Ammon's horn (tissue), 1 donor: ENCODE measurements at regions not wholly inside any gene's neighbourhood (a gene's known extent, or its start where the extent isn't known, plus 50 kb on each side); places are given as distances from the start of the nearest gene placed in this dataset.

Experiments
- DNase-seq: peaks from one replicate; pipeline ENCODE4 v3.0.0-alpha.2; 2016; ENCODE audit warnings: low spot score

DNA sequence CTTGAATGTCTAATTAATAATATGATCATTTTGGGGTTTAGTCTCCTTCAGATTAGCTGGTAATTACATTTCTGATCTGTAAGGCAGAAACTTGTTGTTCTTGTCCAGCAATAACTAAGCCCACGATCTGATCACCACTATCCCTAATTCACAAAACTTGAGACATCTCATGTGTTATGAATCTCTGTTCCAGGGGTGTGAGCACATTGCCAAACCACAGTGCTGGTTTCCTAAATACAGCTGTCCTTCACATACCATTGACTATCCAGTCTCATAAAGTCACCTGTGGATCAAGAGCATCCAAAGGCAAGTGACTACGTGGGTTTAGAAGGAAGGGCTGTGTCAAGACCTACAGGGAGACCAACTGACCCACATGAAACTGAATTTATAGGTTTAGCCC lies 134.1 kb upstream of the PRLR start:
- DNase-seq, result no peak

DNA sequence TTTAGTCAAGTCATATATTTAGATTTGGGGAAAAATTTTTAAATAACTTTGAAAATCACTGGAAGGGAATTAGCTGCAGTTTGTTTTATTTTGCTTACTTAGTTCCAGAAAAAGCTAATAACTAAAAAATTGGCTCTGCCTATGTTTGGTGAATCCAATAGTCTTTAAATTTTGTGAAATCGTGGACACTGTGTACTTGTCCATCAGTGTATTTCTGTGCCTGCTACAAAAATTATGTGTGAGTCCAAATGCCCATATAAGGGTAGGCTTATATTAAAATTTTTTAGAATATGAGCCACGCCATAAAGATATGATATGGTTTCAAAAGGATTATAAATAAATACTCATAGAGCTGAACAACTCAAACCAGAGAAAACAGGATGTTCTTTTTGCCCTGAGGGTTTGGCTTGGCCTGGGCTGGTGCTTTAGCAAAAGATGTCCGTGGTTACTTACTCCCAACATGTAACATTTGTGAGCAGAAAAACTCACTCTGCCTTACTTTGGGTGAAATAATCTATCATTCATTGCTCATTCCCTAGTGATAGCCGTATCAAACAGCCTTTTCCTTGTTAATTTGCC lies 133.2 kb upstream of the PRLR start:
- DNase-seq, result no peak

DNA sequence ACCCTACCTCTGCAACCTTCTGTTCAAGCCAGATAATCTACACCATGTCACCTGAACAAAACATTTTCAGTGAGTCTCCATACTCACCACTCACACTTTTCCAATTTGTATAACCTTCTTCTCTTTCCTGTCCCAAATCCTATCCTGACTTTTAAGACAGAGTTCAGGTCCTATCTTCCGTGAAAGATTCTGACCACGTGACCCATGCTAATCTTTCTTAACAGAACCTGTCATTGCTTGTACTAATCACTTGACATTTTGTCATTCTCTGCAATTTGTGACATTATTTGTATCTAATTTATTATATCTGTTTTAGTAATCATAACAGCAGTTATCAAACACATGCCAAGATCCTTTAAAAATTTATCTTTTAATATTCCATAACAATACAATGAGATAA lies 132.5 kb upstream of the PRLR start:
- DNase-seq, result no peak

DNA sequence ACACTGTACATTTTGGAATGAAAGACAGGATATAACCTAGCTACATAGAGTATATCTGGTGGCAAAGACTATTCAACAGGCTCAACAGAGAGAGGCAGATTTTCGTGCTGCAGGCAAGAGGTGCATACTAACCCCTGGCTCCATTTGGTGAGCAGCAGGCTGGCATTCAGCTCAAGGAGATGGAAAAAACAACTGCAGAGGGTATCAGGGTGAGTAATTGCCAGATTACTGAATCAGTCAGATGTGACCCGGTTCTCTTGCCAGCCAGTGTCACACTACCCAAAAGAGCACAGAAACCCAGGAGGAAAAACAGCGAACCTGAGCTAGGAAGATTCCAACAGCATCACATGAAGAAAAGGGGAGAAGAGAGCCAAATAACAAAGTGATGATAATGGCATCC lies 130.4 kb upstream of the PRLR start:
- no peak for DNase-seq

DNA sequence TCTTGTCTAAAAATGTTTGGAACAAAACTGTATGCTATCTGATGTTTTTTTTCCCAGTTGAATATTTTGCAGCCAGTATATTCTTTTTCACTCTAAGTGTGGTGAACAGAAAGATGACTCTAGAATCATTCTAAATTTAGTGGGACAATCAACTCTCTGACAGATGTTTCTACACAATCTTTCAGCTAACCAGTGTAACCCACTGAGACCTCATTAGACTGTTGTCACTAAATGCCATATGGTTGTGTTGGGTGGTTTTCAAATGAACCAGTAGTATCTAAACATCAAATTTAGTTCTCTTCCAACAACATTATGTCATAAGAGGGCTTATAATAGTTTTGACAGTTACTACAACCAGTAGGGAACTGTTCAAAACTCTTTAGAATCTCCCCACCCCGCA lies 129.6 kb upstream of the PRLR start:
- no peak for DNase-seq

DNA sequence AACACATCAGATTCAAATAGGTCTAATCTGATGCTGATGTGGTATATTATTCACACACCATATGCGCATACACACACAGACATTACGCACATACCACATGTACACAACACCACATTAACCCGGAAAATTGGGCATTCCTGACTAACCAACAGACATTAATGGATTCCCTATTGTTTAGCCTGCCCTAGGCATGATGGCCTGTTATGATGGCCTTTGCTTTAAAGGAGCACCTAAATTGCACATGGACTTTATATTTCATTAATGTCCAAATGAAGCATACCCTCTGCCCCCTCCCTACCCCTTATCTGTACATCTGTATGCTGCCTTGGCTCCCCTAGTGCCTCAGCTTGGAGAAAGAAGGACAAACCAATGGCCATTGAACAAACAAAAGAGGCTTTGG lies 127.7 kb upstream of the PRLR start:
- DNase-seq, result no peak

DNA sequence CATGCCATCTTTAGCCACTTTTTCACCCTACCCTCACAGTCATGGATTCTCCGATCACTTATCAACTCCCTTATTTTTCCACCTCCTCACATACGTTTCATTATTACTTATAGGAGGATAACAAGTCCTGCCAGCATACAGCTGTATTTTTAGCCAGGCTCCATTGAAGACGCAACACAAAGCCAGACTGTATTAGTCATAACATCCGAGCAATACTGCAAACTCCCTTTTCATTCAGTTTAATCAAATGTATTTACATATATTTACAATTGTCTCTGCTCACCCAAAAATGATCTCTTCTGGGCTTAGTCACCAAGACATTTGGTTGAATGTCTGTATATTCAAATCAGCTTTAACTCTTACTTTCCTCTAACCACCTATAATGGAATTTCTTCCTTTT lies 126.4 kb upstream of the PRLR start:
- DNase-seq, result no peak

DNA sequence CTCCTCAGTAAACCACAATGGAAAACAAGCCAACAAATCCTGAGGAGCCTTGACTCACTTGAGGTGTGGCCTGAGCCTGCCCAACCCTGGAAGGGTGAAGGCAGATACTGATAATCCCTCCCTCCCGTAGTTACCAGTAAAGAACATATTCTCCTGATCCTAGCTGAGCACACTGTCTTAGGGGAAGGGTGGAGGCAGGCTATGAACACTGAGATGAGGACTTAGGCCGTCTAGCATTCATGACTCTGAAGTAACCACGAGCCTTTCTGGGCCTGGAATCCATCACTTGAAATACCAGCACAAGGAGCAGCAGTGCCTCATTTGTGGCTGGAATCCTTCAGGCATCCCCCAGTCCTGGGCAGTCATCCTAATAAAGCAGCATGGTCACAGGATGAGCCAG lies 124.5 kb upstream of the PRLR start:
- no peak for DNase-seq

DNA sequence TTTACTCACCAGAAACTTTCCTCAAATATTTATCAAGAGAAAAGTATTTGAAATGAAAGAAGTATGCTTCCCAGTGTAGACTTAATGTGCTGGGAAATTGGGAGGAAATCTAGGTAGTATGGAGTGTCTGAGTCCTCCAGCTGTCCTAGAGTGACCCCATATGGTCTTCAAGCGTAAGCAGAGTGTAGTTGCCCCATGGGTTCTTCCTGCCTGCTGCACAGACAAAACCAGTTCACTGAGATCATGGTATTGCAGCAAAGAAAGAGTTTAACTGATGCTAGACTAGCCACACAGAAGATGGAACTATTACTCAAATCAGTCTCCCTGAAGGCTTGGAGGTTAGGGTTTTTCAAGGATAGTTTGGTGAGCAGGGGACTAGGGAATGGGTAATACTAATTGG lies 114.9 kb upstream of the PRLR start:
- no peak for DNase-seq

DNA sequence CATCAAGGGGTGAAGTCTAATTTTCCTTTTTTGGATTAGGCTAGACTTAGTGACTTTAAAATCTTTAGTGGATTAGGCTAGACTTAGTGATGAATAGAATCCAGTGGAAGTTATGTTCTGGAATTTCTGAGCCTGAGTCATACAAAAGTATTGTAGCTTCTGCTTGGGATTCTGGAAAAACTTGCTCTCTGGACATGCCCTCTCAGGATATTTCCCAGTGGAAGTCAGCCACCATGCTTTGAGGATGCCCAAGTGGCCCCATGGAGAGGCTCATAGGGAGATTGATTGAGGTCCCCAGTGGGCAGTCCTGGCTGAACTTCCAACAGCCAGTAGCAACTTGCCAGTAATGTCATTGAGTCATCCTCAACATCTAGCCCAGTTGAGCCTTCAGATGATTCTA lies 112.4 kb upstream of the PRLR start:
- no peak for DNase-seq

DNA sequence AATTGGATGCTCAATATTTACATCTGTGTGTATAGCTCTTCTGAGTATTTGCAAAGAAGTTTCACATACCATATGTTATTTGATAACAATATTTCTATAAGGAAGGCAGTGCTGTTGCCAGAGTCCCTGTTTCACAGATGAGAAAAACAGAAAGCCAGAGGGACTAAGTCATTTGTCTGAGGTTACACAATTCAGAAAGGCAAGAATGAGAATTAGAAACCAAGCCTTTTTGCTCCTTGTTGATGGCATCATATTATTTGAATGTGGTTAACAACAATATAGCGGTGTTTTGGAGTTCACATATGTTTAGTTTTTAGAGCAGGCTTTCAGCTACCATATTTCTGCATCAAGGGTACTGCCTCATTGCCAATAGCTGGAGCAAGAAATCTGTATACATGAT lies 110.9 kb upstream of the PRLR start:
- no peak for DNase-seq

DNA sequence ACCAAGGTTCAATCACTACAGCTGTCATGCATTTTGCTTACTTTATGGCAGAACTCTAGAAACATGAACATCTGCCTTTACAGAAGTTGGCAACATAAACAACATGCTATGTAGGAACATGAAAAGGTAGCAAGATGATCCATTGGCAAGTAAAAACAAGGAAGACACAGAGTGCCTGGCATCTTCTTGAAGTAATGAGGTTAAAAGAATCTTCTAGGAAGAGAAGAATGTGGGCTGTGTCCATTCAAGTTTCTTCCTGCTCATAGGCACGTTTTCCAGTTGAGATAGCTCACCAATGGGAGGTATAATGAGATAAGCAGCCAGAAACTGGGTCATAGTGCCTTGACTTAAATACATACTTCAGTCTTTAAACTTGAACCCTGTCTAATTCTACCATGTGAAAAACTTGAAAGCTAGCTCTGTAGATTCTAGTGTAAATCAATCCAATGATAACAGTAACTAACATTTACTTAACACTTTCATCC lies 109.4 kb upstream of the PRLR start:
- no peak for DNase-seq

DNA sequence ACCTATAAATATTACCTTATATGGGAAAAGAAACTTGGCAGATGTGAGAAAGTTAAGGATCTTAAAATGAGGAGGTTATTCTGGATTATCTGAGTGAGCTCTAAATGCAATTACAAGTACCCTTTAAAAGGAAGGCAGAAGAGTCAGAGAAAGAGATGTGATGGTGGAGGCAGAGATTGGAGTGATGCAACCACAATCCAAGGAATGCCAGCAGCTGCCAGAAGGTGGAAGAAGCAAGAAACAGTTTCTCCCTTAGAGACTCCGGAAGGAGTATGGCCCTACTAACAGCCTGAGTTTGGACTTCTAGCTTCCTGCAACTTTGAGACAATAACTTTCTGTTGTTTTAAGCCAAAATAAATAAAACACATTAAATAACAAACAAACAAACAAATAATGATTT lies 108.7 kb upstream of the PRLR start:
- no peak for DNase-seq

DNA sequence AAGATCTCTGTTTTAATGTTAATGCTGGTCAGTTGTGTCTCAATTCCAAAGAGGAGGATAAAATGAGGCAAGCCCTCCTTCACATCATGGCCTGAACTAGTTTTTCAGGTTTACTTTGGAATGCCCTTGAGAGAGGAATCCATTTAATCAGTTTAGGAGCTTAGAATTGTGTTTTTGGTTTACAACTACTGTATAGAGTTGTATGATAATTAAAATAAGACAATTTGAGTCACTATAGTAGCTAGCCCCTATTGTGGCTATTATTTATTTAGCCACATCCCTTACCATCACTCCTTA lies 107.8 kb upstream of the PRLR start:
- DNase-seq, result no peak

DNA sequence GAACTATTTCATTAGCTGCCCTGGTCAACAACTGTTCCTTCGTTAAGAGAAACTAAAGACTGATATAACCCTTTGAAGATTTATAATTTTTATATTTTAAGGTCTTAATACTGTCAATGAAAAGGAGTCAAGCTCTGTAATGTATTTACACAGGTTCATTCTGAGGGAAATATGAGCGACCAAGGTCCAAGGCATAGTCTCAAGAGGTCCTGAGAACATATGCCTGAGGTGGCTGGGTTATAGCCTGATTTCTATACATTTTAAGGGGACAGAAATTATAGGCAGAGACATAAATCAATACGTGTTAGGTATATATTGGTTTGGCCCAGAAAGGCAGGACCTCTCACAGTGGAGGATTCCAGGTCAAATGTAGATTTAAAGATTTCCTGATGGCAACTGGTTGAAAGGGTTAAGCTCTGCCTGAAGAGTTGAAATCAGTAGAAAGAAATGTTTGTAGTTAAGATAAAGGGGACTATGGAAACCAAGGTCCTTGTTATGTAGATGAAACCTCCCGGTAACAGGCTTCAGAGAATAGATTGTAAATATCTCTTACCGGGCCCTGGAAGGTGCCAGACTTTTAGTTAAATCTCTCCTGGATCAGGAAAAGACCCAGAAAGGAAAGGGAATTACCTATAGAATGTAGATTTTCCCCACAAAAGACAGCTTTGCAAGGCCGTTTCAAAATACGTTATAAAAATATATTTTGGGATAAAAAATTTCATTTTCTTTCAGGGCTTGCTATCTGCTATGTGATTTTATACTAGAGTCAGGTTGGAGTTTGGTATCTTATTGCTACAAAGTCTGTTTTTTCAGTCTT lies 107.3 kb upstream of the PRLR start:
- DNase-seq, result no peak

DNA sequence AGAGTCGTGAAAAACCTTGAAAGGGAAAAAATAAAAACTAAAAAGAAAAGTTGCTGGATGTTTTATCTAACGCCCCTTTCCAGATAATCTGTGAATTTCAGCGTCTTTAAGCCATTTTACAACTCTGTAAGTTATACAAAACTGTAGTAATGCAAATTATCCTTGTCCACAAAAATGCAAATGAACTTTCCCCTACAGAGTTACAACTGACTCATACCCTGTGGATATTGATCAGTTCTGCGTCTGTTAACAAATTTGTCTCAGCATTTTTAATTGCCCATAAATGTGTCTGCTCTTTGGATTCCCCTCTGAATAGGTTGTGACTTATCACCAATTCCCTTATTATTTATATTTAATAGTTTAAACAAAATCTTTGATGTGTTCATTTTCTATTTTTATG lies 105.9 kb upstream of the PRLR start:
- no peak for DNase-seq

DNA sequence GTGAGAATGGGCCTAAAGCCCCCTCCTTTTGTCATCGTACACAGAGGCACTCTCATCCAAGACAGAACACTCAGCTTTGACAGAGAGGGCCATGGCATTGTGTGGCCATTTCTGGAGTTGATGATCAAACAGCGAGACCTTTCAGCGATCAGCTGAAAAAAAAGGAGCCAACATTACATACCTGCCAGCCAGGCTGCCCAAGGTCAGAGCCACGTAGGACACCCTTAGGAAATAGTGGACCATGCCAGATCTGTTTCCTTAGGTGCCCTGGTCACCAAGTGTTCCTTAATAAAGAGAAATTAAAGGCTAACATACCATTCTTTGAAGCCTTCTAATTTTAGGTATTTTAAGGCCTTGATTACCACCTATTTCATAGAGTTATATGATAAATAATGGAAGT lies 105.5 kb upstream of the PRLR start:
- no peak for DNase-seq

DNA sequence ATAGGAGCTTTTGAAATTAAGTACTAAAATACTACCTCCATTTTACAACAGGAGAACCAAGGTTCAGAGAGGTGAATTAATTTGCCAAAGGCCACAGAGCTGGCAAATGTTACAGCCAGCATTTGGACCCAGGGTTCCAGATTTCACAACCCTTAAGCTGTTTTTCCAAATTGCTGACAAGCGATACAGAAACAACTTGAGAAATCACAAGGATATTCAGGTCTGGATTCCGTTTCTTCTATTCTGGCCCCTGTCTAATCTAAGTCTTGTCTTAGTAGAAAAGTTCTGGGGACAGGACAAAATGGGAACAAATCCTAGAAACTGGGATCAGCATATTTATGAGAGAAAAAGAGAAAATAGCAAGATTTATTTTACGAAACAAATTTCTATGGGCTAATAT lies 103.1 kb upstream of the PRLR start:
- no peak for DNase-seq

DNA sequence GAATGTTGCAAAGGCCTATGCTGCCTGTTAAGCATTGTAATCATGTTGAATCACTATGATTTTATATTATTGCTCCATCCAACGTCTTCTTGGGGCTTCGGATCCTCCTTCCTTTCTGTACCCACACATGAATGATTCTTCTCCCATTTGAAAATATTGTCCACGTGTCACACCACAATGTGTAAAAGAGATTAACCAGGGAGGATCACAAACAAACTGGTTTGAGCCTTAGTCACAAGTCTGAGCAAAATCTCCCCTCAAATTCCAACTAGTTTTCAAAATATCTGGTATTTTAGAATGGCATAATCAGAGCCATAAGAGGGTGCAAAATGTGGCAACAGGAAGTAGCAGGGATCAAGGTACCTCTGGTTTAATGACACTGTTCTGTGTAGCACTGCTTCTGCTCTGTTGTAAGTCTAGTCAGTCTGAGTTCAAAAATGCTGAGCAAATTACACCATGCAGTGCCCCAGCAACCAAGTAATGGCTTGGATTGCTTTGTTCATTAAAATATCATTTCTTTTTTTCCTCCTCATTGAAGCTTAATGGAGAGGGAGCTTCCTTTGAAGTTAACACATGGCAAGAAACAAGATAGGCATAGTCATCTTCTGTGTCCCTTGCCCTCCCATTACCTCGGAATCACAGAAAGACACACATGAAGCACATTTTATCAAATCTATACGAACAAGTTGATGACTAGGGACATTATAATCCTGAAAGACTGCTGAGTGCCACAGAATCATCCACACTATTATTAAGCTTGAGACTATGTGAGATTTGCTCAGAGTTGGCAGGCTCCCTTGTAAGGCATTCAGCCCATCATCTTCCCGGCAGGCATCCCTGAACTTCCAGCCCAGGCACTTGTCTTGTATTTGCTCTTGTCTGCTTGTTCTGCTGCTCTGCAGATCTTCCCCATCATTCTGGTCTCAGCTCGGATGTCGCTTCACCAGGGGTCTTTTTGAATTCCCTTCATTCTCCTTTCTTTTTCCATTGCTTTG lies 102.0 kb upstream of the PRLR start:
- DNase-seq, result no peak

DNA sequence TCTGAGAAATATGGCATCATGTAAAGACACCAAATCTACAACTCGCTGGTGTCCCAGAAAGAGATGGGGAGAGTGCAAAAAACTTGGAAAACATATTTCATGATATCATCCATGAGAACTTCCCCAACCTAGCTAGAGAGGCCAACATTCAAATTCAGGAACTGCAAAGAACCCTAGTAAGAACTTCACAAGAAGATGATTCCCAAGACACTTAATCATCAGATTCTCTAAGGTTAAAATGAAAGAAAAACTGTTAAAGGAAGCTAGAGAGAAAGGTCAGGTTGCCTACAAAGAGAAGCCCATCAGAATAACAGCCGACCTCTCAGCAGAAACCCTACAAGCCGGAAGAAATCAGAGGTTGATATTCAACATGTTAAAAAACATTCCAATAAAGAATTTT lies 95.5 kb upstream of the PRLR start:
- DNase-seq, result no peak

DNA sequence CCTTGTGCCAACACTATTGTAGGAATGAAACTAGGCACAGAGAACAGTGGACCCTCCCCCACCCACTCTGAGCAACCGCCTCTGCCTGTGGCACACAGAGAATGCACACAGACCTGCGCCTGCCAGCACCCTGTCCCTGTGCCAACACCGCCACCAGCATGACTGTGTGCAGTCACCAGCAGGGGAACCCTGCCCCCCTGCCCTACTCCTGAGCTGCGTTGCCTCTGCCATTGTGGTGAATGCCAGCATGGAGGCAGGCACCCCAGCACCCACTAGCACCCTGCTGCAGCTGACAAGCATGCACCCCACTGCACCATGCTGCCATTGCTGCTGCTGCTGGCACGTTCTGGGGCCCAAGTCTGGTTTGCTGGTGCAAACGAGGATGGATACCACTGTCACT lies 94.4 kb upstream of the PRLR start:
- DNase-seq, result peak; percentile 9

DNA sequence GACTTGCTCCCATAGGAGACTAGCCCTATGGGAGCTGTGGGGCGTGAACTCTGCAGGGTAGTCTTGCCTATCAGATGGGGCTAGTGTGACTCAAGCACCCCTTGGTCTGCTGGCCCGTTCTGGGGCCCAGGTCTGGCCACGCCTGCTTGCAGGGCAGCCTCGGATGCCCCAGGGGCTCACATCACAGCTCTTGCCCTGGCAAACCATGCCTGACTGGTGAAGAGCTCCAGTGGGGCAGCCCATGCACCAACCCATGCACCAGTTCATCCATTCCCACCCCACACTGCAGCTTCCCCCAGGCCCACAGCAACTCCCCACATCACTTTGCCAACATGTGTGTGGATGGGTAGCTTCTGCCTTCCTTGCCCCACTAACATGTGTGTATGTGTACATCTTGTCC lies 93.9 kb upstream of the PRLR start:
- DNase-seq, result no peak

DNA sequence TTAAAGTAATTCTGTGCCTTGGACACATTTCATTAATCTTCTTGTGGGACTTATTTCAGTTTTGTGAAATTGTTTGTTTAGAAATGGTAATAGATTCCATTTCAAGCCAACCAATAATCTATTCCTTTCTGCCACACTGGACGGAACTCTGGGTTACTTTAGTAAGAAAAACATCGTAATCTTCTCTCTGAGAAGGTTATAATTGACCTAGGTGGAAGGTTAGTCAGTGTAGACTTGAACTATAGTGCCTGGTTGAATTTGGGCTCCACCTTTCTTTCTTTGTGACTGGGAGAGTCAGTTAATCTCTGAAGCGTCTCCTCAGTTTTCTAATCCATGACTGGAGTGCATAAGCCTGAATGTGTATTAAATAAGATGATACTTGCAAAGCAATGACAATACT lies 89.7 kb upstream of the PRLR start:
- no peak for DNase-seq
